ENCODE measurements at regions not wholly inside any gene's neighbourhood (a gene's known extent, or its start where the extent isn't known, plus 50 kb on each side); places are given as distances from the start of the nearest gene placed in this dataset.

- Histone ChIP-seq H3K4me1 (no peaks in the 10 kb centered on the region), H3K27me3 (no peaks in the 10 kb centered on the region), H3K9me3 (peaks cover 0 to 26% (median 4%) of the 10 kb centered on the region in 12 donors), H3K4me3 (no peak overlapping the region), H3K27ac (no peak overlapping the region), H3K36me3 (no peaks in the 10 kb centered on the region)
- DNase-seq = no peak
- WGBS, 4 donors = 85 to 100% (median 92%) methylated on average over 2 of the region's 2 CpGs
- intact Hi-C loops (cut with DNase I) = no loop called here
- TF ChIP-seq POLR2A (IDR thresholded peaks at IDR 0.05) = no peak
- no peak for ATAC-seq
Observed at GRCh38 chr4:116664198-116664597, 421.2 kb downstream of the TRAM1L1 start.

DNA sequence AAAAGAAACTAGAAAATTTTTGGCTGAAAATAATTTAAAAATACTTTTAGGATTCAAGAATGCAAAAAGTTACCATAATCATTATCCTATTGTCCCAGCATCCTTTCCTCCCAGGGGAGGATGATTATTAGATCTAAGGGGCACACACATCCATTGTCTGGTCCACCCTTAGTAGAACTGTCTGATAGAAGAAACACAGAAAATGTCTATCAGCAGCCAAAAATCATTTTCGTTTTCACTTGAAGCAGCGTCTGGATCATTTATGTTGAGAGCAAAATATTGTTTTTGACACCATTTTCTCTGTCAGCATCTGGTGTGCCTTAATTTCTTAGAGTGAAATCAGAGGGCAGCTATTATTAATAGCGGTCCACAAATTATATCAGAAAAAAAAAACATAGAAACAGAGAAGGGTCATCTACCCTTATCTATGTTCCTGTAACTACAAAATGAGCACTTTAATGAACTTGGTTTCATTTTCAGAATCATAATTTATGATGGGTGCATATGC, 446.3 kb downstream of the TRAM1L1 start:
- WGBS, 4 donors = 50 to 67% (median 57%) methylated on average over 3 of the region's 3 CpGs
- ATAC-seq = no peak
- Histone ChIP-seq H3K36me3 (no peaks in the 10 kb centered on the region), H3K27me3 (no peaks in the 10 kb centered on the region), H3K9me3 (no peaks in the 10 kb centered on the region), H3K4me1 (no peaks in the 10 kb centered on the region), H3K4me3 (no peak overlapping the region), H3K27ac (no peak overlapping the region)
- no peak for DNase-seq
- intact Hi-C loops (cut with DNase I) = no loop called here
- TF ChIP-seq, protein P1, sequence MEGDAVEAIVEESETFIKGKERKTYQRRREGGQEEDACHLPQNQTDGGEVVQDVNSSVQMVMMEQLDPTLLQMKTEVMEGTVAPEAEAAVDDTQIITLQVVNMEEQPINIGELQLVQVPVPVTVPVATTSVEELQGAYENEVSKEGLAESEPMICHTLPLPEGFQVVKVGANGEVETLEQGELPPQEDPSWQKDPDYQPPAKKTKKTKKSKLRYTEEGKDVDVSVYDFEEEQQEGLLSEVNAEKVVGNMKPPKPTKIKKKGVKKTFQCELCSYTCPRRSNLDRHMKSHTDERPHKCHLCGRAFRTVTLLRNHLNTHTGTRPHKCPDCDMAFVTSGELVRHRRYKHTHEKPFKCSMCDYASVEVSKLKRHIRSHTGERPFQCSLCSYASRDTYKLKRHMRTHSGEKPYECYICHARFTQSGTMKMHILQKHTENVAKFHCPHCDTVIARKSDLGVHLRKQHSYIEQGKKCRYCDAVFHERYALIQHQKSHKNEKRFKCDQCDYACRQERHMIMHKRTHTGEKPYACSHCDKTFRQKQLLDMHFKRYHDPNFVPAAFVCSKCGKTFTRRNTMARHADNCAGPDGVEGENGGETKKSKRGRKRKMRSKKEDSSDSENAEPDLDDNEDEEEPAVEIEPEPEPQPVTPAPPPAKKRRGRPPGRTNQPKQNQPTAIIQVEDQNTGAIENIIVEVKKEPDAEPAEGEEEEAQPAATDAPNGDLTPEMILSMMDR (IDR thresholded peaks at IDR 0.05) = no peak
- TF ChIP-seq POLR2A (IDR thresholded peaks at IDR 0.05) = no peak

GRCh38 chr4:116638592-116638991, 446.8 kb downstream of the TRAM1L1 start:
- no peak for DNase-seq
- no peak for TF ChIP-seq POLR2A (IDR thresholded peaks at IDR 0.05)
- TF ChIP-seq, protein P1 (IDR thresholded peaks at IDR 0.05) = no peak
- no peaks in the 10 kb centered on the region for H3K27me3 ChIP-seq
- H3K27ac ChIP-seq = no peak overlapping the region
- no peak for ATAC-seq
- intact Hi-C loops (cut with DNase I) = no loop called here
- no peak overlapping the region for H3K4me3 ChIP-seq
- no peaks in the 10 kb centered on the region for H3K36me3 ChIP-seq
- H3K9me3 ChIP-seq = no peaks in the 10 kb centered on the region
- no peaks in the 10 kb centered on the region for H3K4me1 ChIP-seq

DNA sequence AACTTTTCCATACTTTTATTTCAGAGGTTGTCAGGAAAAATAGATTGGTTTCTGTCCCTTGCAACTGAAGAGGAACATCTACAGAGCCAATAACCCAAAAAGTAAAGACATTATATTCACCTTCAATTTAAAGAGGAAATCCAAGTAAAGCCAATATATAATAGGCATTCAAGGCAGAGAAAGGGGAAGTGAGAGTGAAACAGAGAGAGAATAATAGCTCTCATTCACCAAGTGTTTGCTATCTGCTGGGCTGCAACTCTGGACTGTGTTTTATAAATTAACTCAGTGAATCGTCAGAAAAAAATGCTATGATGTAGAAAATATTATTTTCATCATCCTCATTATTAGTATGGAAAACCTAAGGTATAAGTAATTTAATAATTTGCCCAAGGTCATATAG, 448.5 kb downstream of the TRAM1L1 start:
- 0 to 24% (median 20%) methylated on average over 1 of the region's 1 CpG for WGBS, 4 donors
- Histone ChIP-seq H3K27me3 (no peaks in the 10 kb centered on the region), H3K4me1 (no peaks in the 10 kb centered on the region), H3K36me3 (no peaks in the 10 kb centered on the region), H3K27ac (no peak overlapping the region), H3K9me3 (no peaks in the 10 kb centered on the region), H3K4me3 (no peak overlapping the region)
- no peak for ATAC-seq
- TF ChIP-seq, protein P1 (IDR thresholded peaks at IDR 0.05) = no peak
- TF ChIP-seq POLR2A (IDR thresholded peaks at IDR 0.05) = no peak
- no peak for DNase-seq
- intact Hi-C loops (cut with DNase I) = no loop called here

- Histone ChIP-seq H3K4me3 (no peak overlapping the region), H3K9me3 (no peaks in the 10 kb centered on the region), H3K36me3 (no peaks in the 10 kb centered on the region), H3K4me1 (no peaks in the 10 kb centered on the region), H3K27me3 (no peaks in the 10 kb centered on the region), H3K27ac (no peak overlapping the region)
- ATAC-seq (no peak), DNase-seq (no peak)
- intact Hi-C loops (cut with DNase I) = no loop called here
- TF ChIP-seq POLR2A (IDR thresholded peaks at IDR 0.05) = no peak
- TF ChIP-seq, protein P1 (IDR thresholded peaks at IDR 0.05) = no peak
Observed at GRCh38 chr4:116632269-116632668, 453.1 kb downstream of the TRAM1L1 start.

Measured in heart left ventricle (tissue), 16 donors.